ACC112 (cell line): ENCODE measurements at regions not wholly inside any gene's neighbourhood (a gene's known extent, or its start where the extent isn't known, plus 50 kb on each side); places are given as distances from the start of the nearest gene placed in this dataset.
"Not testable (repeated sequence)": the region's sequence is repeated elsewhere in the genome, so short reads cannot be mapped to it uniquely, and the experiment has no call there.

Source experiments
- H2AFZ ChIP-seq: fragments of 200-600 bp; sonication (generic); one replicate; pipeline ENCODE4 v1.6.0; 2017; ENCODE audit warnings: antibody characterized with exemption, low read length; ENCODE audit not compliant: unreplicated experiment
- H3K27ac ChIP-seq: fragments of 200-600 bp; sonication (generic); 2 replicates; pipeline ENCODE4 v1.5.1; 2014; ENCODE audit warnings: low read depth, mild to moderate bottlenecking, antibody characterized with exemption, low read length, moderate library complexity
- H3K27me3 ChIP-seq: fragments of 200-600 bp; sonication (generic); 2 replicates; pipeline ENCODE4 v1.6.1; 2014; ENCODE audit warnings: mild to moderate bottlenecking, antibody characterized with exemption, low read length, moderate library complexity, mixed read lengths; ENCODE audit not compliant: insufficient read depth
- H3K36me3 ChIP-seq: fragments of 200-600 bp; sonication (generic); 2 replicates; pipeline ENCODE4 v1.6.1; 2016; ENCODE audit warnings: mild to moderate bottlenecking, antibody characterized with exemption, low read length, moderate library complexity, mixed read lengths; ENCODE audit not compliant: insufficient read depth
- H3K4me1 ChIP-seq: fragments of 200-600 bp; sonication (generic); one replicate; pipeline ENCODE4 v1.6.1; 2016; ENCODE audit warnings: low read length, mixed read lengths; ENCODE audit not compliant: insufficient read depth, unreplicated experiment, control insufficient read depth
- H3K4me3 ChIP-seq: fragments of 200-600 bp; sonication (generic); 2 replicates; pipeline ENCODE4 v1.5.1; 2014; ENCODE audit warnings: mild to moderate bottlenecking, low read depth, low read length
- H3K79me2 ChIP-seq: fragments of 200-600 bp; sonication (generic); one replicate; pipeline ENCODE4 v1.6.0; 2016; ENCODE audit warnings: low read length; ENCODE audit not compliant: control insufficient read depth, unreplicated experiment, insufficient read depth

DNA sequence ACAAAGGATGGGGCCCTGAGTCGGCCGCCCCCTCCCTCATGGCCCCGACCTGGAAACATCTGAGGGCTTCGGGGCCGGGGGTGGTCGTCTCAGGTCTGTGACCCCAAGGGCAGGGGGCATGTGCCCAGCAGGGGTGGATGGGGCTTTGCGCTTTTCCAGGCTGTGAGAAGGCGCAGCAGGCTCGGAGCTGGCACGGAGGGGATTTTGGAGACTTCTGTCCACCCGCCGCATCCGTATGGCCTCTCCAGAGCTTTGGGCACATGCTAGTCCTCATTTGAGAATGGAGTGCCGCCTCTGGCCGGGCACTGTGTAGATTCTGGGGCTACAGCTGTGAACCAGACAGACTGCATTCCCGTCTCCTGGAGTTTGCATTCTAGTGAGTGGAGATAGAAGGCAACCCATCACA is 66.1 kb upstream of the WNT4 start:
- no peak overlapping the region for H3K27ac ChIP-seq
- no peak overlapping the region for H3K4me3 ChIP-seq
- no peaks in the 10 kb centered on the region for H3K79me2 ChIP-seq
- H2AFZ ChIP-seq = no peak overlapping the region
- no peaks in the 10 kb centered on the region for H3K36me3 ChIP-seq
- no peaks in the 10 kb centered on the region for H3K4me1 ChIP-seq
- H3K27me3 ChIP-seq = peaks cover 97% of the 10 kb centered on the region

DNA sequence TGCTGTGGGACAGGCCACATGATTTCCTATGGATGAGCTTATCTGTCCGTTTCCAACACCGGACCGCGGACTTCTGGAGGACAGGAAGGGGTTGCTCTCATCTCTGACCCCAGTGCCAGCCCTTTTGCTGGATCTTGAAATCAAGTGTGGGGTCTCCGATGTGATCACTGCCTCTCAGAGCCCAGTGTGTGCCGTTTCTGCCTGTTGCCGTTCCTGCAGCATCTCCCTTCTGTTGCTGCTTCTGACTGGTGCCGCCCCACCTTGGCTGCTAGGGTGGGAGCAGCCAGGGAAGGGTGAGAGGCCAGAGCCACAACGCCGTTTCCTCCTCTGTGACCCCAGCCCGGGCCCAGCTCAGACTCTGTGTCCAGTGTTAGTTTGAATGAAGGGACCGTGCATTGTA is 67.3 kb upstream of the WNT4 start:
- no peaks in the 10 kb centered on the region for H3K36me3 ChIP-seq
- H3K4me3 ChIP-seq = no peak overlapping the region
- peaks cover 95% of the 10 kb centered on the region for H3K27me3 ChIP-seq
- no peak overlapping the region for H3K27ac ChIP-seq
- H2AFZ ChIP-seq = no peak overlapping the region
- H3K79me2 ChIP-seq = no peaks in the 10 kb centered on the region
- H3K4me1 ChIP-seq = no peaks in the 10 kb centered on the region

DNA sequence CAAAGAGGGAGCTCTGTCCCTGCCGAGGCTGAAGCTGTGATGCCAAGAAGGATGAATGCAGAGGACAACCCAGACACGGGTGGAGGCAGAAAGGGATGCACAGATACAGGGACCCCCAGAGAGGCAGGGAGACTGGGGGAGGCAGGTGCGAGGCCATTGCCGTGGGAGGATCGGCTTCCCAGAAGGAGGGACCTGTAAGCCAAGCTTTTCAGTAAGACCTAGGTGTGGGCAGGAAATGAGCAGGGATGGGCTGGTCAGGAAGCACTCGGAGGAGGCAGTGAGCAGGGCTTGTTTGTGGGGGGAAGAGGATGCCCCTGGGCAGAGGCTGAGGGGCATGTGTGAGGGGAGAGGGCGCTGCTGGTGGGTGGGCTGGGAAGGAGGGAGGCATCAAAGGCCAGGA is 67.7 kb upstream of the WNT4 start:
- Histone ChIP-seq H3K27me3 (peaks cover 92% of the 10 kb centered on the region), H3K36me3 (no peaks in the 10 kb centered on the region), H3K4me1 (no peaks in the 10 kb centered on the region), H3K79me2 (no peaks in the 10 kb centered on the region), H2AFZ (no peak overlapping the region), H3K27ac (no peak overlapping the region), H3K4me3 (no peak overlapping the region)

DNA sequence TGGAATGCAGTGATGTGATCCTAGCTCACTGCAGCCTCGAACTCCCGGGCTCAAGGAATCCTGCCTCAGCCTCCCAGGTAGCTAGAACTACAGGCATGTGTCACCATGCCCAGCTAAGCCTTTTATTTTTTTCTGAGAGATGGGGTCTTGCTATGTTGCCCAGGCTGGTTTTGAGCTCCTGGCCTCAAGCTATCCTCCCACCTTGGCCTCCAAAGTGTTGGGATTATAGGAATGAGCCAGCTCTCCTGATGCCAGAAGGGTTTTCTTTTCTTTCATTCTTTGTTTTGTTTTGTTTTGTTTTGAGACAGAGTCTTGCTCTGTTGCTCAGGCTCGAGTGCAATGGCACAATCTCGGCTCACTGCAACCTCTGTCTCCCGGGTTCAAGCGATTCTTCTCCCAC is 68.6 kb upstream of the WNT4 start:
- not testable (repeated sequence) for H3K79me2 ChIP-seq, H3K4me1 ChIP-seq, H3K4me3 ChIP-seq, H3K27ac ChIP-seq, H3K36me3 ChIP-seq, H2AFZ ChIP-seq
- H3K27me3 ChIP-seq = peaks cover 94% of the 10 kb centered on the region

- no peak overlapping the region for H3K4me3 ChIP-seq
- H3K27ac ChIP-seq = no peak overlapping the region
- H3K79me2 ChIP-seq = no peaks in the 10 kb centered on the region
- H2AFZ ChIP-seq = no peak overlapping the region
- H3K36me3 ChIP-seq = no peaks in the 10 kb centered on the region
- peaks cover 92% of the 10 kb centered on the region for H3K27me3 ChIP-seq
- no peaks in the 10 kb centered on the region for H3K4me1 ChIP-seq
These were observed 69.7 kb upstream of the WNT4 start for GRCh38 chr1:22212400-22213233.

DNA sequence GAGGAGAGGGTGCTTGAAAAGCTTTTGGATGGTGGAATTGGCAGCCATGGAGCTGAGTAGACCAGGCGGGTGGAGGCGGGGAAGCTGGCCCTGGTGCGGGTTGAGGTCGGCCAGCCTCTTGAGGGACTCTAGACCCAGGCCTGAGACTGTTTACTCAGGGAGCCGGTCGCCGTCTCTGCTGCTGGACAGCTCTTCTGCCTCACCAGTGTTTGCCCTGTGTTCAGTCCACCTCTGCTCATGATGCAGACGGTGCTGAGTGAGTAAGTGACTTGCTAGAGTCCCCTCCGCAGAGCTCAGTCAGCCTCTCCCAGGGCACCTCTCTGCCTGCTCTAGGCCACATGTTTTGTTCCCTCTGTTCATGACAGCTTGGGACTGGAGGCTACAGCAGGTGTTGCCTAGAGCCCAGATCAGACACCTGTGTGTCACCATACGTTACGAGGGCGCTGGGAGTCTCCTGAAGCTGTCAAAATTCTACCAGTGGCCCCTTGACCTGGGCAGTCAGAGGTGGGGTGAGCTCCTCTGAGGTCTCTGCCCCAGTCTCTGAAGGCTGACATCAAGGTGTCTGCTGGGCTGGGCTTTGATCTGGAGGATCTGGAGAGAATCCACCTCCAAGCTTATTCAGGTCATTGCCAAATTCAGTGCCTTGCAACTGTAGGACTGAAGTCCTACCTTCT is 73.5 kb upstream of the WNT4 start:
- H3K36me3 ChIP-seq = no peaks in the 10 kb centered on the region
- H3K27ac ChIP-seq = no peak overlapping the region
- no peaks in the 10 kb centered on the region for H3K79me2 ChIP-seq
- H3K4me3 ChIP-seq = no peak overlapping the region
- H2AFZ ChIP-seq = no peak overlapping the region
- no peaks in the 10 kb centered on the region for H3K4me1 ChIP-seq
- peaks cover 90% of the 10 kb centered on the region for H3K27me3 ChIP-seq

DNA sequence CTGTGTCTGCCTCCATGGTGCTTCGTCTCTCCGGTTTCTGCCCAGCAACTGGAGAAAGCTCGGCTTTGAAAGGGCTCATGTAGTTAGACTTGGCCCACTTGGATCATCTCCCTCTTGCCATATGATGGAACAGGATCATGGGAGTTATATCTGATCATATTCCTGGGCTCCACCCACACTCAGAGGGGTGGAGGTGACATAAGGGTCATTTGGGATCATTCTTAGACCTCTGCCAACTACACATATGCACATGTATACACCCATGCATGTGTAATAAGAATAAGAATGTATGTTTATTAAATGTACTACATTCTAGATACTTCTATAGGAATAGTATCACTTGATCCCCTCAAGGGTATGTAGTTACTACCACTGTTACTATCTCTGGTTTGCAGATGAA is 74.1 kb upstream of the WNT4 start:
- H3K27ac ChIP-seq = no peak overlapping the region
- H3K4me3 ChIP-seq = no peak overlapping the region
- H2AFZ ChIP-seq = no peak overlapping the region
- no peaks in the 10 kb centered on the region for H3K79me2 ChIP-seq
- no peaks in the 10 kb centered on the region for H3K4me1 ChIP-seq
- peaks cover 89% of the 10 kb centered on the region for H3K27me3 ChIP-seq
- H3K36me3 ChIP-seq = no peaks in the 10 kb centered on the region

DNA sequence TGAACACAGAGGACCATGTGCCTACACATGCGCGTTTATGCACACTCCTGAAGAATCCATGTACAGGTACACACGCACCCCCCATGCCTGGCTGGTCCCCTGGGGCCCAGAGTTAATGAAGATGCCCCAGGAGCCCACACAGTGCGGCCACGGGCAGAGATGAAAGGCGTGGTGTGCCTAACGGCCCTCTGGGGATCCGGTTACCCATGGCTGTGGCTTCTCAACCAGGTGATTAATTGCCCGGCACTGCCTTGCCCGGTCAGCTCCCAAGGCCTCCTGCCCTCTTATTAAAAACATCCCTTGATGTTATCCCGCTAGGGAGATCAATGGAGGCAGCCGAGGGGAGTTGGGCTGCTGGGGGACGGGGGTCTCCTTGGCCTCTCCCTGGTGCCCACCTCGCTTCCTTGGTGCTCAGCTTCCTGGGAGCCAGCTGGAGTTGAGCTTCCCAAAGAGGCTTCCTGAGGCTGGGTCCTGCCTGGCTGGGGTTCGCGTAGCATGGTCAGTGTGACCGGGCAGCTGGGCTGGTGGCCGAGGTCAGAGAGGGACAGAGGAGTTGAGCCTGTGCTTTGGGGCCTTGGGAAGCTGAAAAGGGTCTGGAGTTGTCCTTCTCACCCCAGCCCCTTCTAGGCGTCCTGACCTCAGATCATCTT is 75.0 kb upstream of the WNT4 start:
- Histone ChIP-seq H3K79me2 (no peaks in the 10 kb centered on the region), H3K27ac (no peak overlapping the region), H3K27me3 (peaks cover 89% of the 10 kb centered on the region), H3K4me1 (no peaks in the 10 kb centered on the region), H3K4me3 (no peak overlapping the region), H3K36me3 (no peaks in the 10 kb centered on the region), H2AFZ (no peak overlapping the region)

GRCh38 chr1:22218618-22219250 is 75.8 kb upstream of the WNT4 start:
- H3K27ac ChIP-seq = no peak overlapping the region
- no peaks in the 10 kb centered on the region for H3K36me3 ChIP-seq
- no peaks in the 10 kb centered on the region for H3K79me2 ChIP-seq
- H3K4me1 ChIP-seq = no peaks in the 10 kb centered on the region
- no peak overlapping the region for H2AFZ ChIP-seq
- H3K27me3 ChIP-seq = peaks cover 90% of the 10 kb centered on the region
- no peak overlapping the region for H3K4me3 ChIP-seq

DNA sequence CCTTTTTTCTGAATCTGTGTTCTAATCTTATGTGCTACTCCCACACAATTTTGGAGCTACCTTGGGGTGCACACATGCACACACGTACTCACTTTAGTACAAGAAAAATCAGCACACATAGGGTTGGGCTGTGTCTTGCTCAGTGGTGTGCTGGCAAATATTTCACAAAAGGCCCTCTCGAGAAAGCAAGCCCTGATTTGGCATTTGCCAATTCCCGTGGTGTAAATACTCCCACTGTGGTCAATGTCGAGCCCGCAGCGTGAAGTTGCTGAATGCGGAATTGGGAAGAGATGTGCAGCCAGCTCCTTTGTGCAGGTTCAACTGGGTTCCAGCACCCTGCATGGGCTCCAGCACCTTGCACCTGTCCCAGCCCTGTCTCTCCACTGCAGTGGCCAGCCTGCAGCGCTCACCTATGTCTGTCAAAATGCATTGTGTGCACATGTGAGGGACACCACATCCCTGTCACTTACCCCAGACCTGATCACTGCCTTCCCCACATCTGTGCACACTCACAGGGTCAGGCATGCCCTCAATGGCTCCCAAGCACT is 78.4 kb upstream of the WNT4 start:
- no peak overlapping the region for H2AFZ ChIP-seq
- no peak overlapping the region for H3K4me3 ChIP-seq
- peaks cover 94% of the 10 kb centered on the region for H3K27me3 ChIP-seq
- no peaks in the 10 kb centered on the region for H3K79me2 ChIP-seq
- no peak overlapping the region for H3K27ac ChIP-seq
- no peaks in the 10 kb centered on the region for H3K4me1 ChIP-seq
- no peaks in the 10 kb centered on the region for H3K36me3 ChIP-seq
